ENCODE measurements at regions not wholly inside any gene's neighbourhood (a gene's known extent, or its start where the extent isn't known, plus 50 kb on each side); places are given as distances from the start of the nearest gene placed in this dataset.
A peak's percentile ranks its signal among the peaks of the same experiment; 100 is the strongest.

DNA sequence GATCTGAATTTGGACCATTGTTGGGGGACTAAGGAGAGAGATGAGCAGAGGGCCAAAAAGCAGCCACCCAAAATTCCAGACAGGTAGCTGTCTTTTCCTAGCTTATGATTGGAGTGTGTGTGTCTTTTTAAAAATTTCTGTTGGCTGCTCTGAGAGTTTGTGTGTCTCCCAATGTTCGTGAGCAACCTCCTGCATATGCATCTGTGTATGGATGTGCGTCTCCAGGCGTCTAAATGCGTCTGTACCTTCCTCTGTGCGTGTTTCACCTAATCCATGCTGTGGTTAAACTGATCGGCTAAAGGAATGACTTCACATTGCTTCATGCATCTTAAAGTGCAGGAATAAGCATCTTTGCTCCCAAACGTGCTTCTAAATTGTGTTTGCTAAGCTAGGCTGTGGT, 65.5 kb upstream of the LAS1L start:
- Histone ChIP-seq H3K27me3 (ENCODE audit: control insufficient read depth in 2 of 2, insufficient read depth in 2 of 2, low read length in 2 of 2) (peaks cover 0 to 8% of the 10 kb centered on the region in 2 donors), H2AFZ (ENCODE audit: insufficient read depth, low read depth, low read length, poor library complexity, severe bottlenecking) (no peak overlapping the region), H3K9ac (ENCODE audit: insufficient read depth, low read length, poor library complexity, severe bottlenecking) (no peak overlapping the region), H3K79me2 (ENCODE audit: insufficient read depth, low read length) (peaks cover 18% of the 10 kb centered on the region), H3K4me2 (replicated peaks; ENCODE audit: extremely low read depth, low read length, poor library complexity, severe bottlenecking) (no peak overlapping the region), H3K4me3 (replicated peaks in 1 of 3; ENCODE audit: low read depth in 2 of 3, low read length in 3 of 3) (no peak overlapping the region), H4K20me1 (ENCODE audit: insufficient read depth, low read length) (no peaks in the 10 kb centered on the region), H3K27ac (ENCODE audit: low read depth in 1 of 2, low read length in 2 of 2) (no peak overlapping the region), H3K36me3 (replicated peaks in 1 of 2; ENCODE audit: control insufficient read depth in 1 of 2, insufficient read depth in 2 of 2, low read length in 2 of 2) (no peaks in the 10 kb centered on the region), H3K9me3 (replicated peaks in 1 of 2; ENCODE audit: control insufficient read depth in 1 of 2, insufficient read depth in 1 of 2, low read length in 2 of 2) (no peaks in the 10 kb centered on the region), H3K4me1 (ENCODE audit: control insufficient read depth in 1 of 2, insufficient read depth in 2 of 2, low read length in 2 of 2) (peaks cover 59% of the 10 kb centered on the region in 2 donors)
- no peak for TF ChIP-seq CTCF (IDR thresholded peaks at IDR 0.05)
- peaks cover 0 to 26% (median 2%) of the 10 kb centered on the region in 3 donors for H3K27me3 Mint-ChIP-seq (ENCODE audit: low read depth in 3 of 3)
- H3K4me3 Mint-ChIP-seq = no peak overlapping the region
- no peak for DNase-seq
- peaks cover 67% of the 10 kb centered on the region for H3K4me1 Mint-ChIP-seq
- no peaks in the 10 kb centered on the region for H3K36me3 Mint-ChIP-seq
- H3K9me3 Mint-ChIP-seq = peaks cover 0 to 4% (median 0%) of the 10 kb centered on the region in 7 donors
- H3K27ac Mint-ChIP-seq = no peak overlapping the region
- intact Hi-C loops (cut with micrococcal nuclease) = no loop called here
- no CpG with 5 or more reads among the region's 7 CpGs for WGBS (ENCODE audit: insufficient coverage)

- Histone ChIP-seq H3K4me2 (replicated peaks; ENCODE audit: extremely low read depth, low read length, poor library complexity, severe bottlenecking) (peak overlapping the region; percentile 38), H3K79me2 (ENCODE audit: insufficient read depth, low read length) (peaks cover 21% of the 10 kb centered on the region), H3K4me1 (ENCODE audit: control insufficient read depth in 1 of 2, insufficient read depth in 2 of 2, low read length in 2 of 2) (peaks cover 59% of the 10 kb centered on the region in 2 donors), H3K27ac (ENCODE audit: low read depth in 1 of 2, low read length in 2 of 2) (peak overlapping the region in 1 of 2 donors; percentile 51), H3K36me3 (replicated peaks in 1 of 2; ENCODE audit: control insufficient read depth in 1 of 2, insufficient read depth in 2 of 2, low read length in 2 of 2) (no peaks in the 10 kb centered on the region), H3K9me3 (replicated peaks in 1 of 2; ENCODE audit: control insufficient read depth in 1 of 2, insufficient read depth in 1 of 2, low read length in 2 of 2) (no peaks in the 10 kb centered on the region), H2AFZ (ENCODE audit: insufficient read depth, low read depth, low read length, poor library complexity, severe bottlenecking) (peak overlapping the region; percentile 59), H3K27me3 (ENCODE audit: control insufficient read depth in 2 of 2, insufficient read depth in 2 of 2, low read length in 2 of 2) (peaks cover 0 to 12% of the 10 kb centered on the region in 2 donors), H3K4me3 (replicated peaks in 1 of 3; ENCODE audit: low read depth in 2 of 3, low read length in 3 of 3) (no peak overlapping the region), H4K20me1 (ENCODE audit: insufficient read depth, low read length) (no peaks in the 10 kb centered on the region), H3K9ac (ENCODE audit: insufficient read depth, low read length, poor library complexity, severe bottlenecking) (no peak overlapping the region)
- TF ChIP-seq CTCF (IDR thresholded peaks at IDR 0.05) = no peak
- Mint-ChIP-seq H3K27me3 (ENCODE audit: low read depth in 3 of 3) (peaks cover 0 to 23% (median 2%) of the 10 kb centered on the region in 3 donors), H3K4me3 (peak overlapping the region; percentile 51 to 78), H3K36me3 (no peaks in the 10 kb centered on the region), H3K9me3 (no peaks in the 10 kb centered on the region), H3K27ac (peak overlapping the region in 4 of 7 donors; percentile 51 to 88 (median 70)), H3K4me1 (peaks cover 65% of the 10 kb centered on the region)
- WGBS (ENCODE audit: insufficient coverage) = no CpG with 5 or more reads among the region's 8 CpGs
- intact Hi-C loops (cut with micrococcal nuclease) = loop anchor here (5.0 to 10.0 kb wide), 3 partner anchors 76 to 126 kb away; no protein-coding TSS in a partner anchor
- peak in 1 of 3 donors; percentile 5 for DNase-seq
Measured at GRCh38 chrX:65598559-65599147, 64.1 kb upstream of the LAS1L start.

Data from CD14-positive monocyte (primary cell).